ENCODE measurements at regions not wholly inside any gene's neighbourhood (a gene's known extent, or its start where the extent isn't known, plus 50 kb on each side); places are given as distances from the start of the nearest gene placed in this dataset.

DNA sequence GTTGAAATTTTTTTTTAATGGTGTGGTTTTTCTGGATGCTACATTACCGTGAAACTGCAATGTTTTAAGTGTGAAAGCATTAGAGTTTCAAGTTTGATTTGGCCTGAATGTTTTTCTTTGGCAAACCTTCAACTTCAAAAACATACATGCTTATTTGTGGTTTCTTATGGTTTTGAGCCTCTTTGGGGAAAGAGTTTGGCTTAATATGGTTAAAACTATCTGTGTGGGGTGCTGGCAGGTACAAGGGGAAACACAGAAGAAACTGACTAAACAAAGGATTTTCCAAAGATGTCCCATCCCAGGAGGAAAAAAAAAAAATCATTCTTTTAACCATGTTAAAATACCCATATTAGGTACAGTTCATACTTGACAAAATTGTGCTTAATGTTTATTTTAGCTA lies 121.1 kb downstream of the HGF start:
- DNase-seq (ENCODE audit: low read depth) = no peak

GRCh38 chr7:81645435-81645834 lies 124.4 kb downstream of the HGF start:
- no peak for DNase-seq (ENCODE audit: low read depth)

GRCh38 chr7:81641873-81642272 lies 128.0 kb downstream of the HGF start:
- DNase-seq (ENCODE audit: low read depth) = no peak

DNA sequence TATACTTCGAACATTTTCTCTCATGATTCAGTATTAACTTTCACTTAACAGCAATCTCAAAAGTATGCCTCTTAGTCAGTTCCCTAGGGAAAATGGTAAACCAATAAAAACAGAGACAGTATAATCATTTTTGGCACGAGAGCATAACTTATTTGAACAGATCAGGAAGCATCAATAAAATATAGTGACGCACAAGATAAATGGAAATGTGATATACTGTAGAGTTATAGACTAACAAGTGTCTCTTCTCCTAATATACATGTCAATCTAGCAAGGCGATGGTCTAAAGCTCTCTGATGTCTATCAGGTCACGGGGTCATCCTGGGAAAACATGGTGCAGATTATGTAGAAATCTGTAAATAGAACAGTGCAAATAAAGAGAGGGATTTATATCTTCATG lies 131.6 kb downstream of the HGF start:
- peak; percentile 45 for DNase-seq (ENCODE audit: low read depth)

- no peak for DNase-seq (ENCODE audit: low read depth)
These were observed 132.3 kb downstream of the HGF start for GRCh38 chr7:81637534-81637933.

DNA sequence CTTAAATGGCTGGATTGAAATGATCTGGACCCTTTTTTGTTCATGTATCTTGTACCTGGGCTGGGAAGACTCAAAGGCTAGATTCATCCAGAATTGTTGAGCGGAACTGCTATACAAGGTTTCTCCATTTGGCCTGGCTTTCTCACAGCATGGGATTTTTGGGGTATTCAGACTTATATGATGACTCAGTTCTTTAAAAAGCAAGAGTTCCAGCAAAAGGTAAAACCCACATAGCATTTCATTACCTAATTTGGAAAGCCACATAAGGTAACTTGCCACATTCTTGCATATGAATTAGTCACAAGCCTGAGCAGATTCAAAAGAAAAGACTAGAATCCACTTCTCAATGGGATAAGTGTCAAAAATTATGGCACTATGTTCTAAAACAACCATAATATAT lies 137.4 kb downstream of the HGF start:
- no peak for DNase-seq (ENCODE audit: low read depth)

- no peak for DNase-seq (ENCODE audit: low read depth)
These were observed 139.2 kb downstream of the HGF start for GRCh38 chr7:81630600-81630999.

DNA sequence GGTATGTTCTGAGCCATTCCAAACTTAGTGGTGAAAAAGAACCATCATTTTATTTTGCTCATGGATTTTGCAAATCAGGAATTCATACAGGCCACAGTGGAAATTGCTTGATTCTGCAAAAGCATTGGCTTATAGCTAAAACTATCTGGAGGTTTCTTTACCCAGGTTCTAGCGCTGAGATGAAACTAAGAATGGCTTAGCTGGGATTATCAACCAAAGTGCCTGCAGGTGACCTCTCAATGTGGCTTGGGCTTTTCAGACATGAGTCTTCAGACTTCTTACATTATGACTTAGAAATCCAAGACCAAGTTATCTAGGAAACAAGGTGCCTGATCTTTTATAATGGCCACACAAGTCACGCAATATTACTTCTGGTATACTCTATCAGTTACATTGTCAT lies 140.1 kb downstream of the HGF start:
- no peak for DNase-seq (ENCODE audit: low read depth)

GRCh38 chr7:81628951-81629350 lies 140.9 kb downstream of the HGF start:
- no peak for DNase-seq (ENCODE audit: low read depth)

GRCh38 chr7:81627536-81628287 lies 142.1 kb downstream of the HGF start:
- DNase-seq (ENCODE audit: low read depth) = no peak

GRCh38 chr7:81626008-81626407 lies 143.8 kb downstream of the HGF start:
- no peak for DNase-seq (ENCODE audit: low read depth)

DNA sequence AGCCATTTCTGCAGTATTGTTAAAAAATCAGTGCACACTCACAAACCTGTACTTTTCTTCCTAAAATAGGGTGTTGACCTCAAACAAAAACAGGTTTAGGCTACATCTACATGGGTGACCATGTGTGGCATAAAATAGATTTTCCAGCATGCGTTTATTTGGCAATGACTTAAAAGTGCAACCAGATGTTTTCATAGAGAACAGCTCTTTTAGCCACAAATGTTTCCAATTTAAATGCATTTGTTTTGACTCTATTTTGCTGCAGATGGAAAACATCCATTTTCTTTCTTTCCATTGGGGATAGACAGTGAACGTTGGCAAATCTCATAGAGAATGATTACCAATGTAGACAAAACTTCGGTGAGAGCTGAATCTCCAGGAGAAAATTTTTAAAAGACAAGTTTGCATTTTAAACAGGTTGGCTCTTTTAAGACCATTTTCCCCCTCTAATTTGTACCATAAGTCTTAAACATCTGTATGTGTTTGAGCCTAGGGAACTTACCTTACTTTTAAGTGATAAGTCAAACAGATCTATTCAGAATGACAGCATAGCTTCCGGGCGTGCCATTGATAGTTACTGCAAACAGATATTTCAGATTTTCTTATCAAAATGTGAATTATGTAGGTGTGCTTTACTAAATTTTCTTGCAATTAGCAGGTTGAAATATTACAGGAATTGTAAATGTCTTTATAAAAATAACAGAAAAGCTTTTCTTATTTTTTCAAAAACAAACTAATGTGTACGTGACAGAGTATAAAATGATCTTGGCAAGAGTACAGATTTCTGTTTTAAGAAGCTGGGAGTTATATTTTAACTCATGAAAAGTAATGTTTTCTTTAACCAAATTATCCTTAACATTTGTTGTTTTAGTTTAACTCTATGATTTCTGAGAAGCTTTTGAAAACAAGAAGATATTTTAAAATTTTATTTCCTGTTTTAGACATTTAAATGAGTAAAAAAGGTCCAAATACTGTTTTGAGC lies 144.9 kb downstream of the HGF start:
- no peak for DNase-seq (ENCODE audit: low read depth)

DNA sequence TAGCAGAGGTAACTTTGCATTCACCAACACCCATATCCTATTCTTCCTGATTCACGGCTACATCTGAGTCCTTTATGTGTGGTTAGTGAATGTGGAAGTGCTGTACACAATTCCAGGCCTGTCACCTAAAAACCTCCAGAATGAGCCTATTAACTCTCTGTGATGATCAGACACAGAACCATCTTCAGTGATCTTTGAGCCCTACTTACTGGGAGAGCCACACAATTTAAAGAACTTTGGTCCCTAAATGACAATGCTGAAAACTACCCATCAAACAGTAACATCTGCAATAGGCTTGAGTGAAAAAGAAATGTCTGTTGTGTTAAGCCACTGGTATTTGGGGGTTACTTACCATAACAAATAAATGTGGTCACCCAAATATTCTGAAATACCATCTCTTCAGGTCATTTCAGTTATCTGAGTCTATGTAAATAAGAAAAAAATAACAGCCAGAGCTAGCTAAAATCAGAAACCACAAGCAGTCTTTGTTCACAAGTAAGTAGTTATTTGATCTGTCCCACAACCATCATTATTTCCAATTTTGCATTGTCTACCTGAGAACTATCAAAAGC lies 145.7 kb downstream of the HGF start:
- no peak for DNase-seq (ENCODE audit: low read depth)

DNA sequence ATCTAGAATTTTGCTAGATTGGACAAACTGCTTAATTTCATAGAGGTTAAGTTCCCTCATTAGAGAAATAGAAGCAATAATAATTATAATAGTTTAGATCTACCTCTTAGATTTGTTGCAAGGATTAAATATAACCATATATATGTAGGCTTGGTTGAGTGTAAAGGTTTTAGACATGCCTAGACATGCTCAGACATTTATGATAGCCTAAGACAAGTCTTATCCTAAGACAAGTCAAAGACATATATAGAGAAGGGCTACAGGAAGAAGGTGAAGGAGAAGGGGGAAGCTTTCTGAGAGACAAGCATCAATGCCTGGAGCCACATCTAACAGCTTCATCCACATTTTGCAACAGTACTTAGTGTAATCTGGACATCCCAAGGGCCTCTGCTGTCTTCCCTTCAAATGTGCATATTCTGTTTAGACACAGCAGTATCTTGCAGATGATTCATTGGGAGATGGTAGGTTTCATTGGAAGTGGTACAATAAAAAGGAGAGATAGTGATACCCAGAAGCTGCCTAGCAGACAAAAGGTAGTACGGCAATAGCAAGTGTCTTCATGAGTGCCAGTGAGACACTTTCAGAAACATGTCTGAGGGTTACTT lies 146.5 kb downstream of the HGF start:
- no peak for DNase-seq (ENCODE audit: low read depth)

DNA sequence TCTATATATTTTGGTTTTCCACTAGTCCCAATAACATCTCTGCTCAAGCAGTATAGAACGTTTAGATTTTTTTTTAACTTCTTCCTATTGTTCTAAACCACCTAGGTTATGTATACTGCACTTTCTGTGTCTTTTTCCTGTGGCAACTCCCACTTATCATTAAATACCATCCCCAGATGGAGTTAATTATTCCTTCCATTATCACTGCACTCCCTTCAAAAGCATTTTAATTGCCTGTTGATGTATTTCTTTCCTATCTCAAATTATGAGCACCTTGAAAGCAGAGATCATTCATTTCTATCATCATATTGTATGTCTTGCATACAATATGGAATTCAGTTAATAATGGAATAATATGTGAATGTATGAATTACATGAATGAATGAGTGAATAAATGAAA lies 148.0 kb downstream of the HGF start:
- DNase-seq (ENCODE audit: low read depth) = no peak

- DNase-seq (ENCODE audit: low read depth) = no peak
These were observed 151.3 kb downstream of the HGF start for GRCh38 chr7:81618396-81619014.

GRCh38 chr7:81616951-81617350 lies 152.9 kb downstream of the HGF start:
- DNase-seq (ENCODE audit: low read depth) = no peak

GRCh38 chr7:81611805-81612204 lies 158.0 kb downstream of the HGF start:
- no peak for DNase-seq (ENCODE audit: low read depth)

- DNase-seq (ENCODE audit: low read depth) = no peak
These were observed 158.8 kb downstream of the HGF start for GRCh38 chr7:81611040-81611439.

GRCh38 chr7:81608748-81609382 lies 161.0 kb downstream of the HGF start:
- DNase-seq (ENCODE audit: low read depth) = no peak

GRCh38 chr7:81607987-81608386 lies 161.9 kb downstream of the HGF start:
- DNase-seq (ENCODE audit: low read depth) = no peak
